Suprapubic skin (tissue), 3 donors: ENCODE measurements at regions not wholly inside any gene's neighbourhood (a gene's known extent, or its start where the extent isn't known, plus 50 kb on each side); places are given as distances from the start of the nearest gene placed in this dataset.

Experiments used
- POLR2A ChIP-seq, 2 donors: fragments of 450-650 bp; IDR thresholded peaks; one replicate each; pipeline ENCODE4 v1.6.1; 2017; ENCODE audit warnings: antibody characterized with exemption in 2 of 2, mild to moderate bottlenecking in 2 of 2, moderate library complexity in 2 of 2
- TF ChIP-seq, protein P1 (sequence below), 2 donors: fragments of 200-600 bp in 1 of 2; fragments of 450-650 bp in 1 of 2; sonication (generic) in 1 of 2; IDR thresholded peaks; one replicate each; pipeline ENCODE4 v1.5.1; 2016 to 2019; ENCODE audit warnings: antibody characterized with exemption in 2 of 2, mild to moderate bottlenecking in 1 of 2, moderate library complexity in 1 of 2

GRCh38 chr12:105858981-105859710 lies 279.6 kb downstream of the NUAK1 start:
- no peak for TF ChIP-seq POLR2A (IDR thresholded peaks at IDR 0.05)
- TF ChIP-seq, protein P1, sequence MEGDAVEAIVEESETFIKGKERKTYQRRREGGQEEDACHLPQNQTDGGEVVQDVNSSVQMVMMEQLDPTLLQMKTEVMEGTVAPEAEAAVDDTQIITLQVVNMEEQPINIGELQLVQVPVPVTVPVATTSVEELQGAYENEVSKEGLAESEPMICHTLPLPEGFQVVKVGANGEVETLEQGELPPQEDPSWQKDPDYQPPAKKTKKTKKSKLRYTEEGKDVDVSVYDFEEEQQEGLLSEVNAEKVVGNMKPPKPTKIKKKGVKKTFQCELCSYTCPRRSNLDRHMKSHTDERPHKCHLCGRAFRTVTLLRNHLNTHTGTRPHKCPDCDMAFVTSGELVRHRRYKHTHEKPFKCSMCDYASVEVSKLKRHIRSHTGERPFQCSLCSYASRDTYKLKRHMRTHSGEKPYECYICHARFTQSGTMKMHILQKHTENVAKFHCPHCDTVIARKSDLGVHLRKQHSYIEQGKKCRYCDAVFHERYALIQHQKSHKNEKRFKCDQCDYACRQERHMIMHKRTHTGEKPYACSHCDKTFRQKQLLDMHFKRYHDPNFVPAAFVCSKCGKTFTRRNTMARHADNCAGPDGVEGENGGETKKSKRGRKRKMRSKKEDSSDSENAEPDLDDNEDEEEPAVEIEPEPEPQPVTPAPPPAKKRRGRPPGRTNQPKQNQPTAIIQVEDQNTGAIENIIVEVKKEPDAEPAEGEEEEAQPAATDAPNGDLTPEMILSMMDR (IDR thresholded peaks at IDR 0.05): no peak
